WTC11 (cell line): ENCODE measurements at regions not wholly inside any gene's neighbourhood (a gene's known extent, or its start where the extent isn't known, plus 50 kb on each side); places are given as distances from the start of the nearest gene placed in this dataset.

Experiments used
- ATAC-seq: fragments of 200-7000 bp; cut with Tn5 transposase; 2 replicates; pipeline ENCODE4 v1.10.0; 2021; ENCODE audit warnings: mild to moderate bottlenecking, moderate library complexity
- CTCF ChIA-PET: fragments of 300-600 bp; sonication (Branson Sonifier 250); formaldehyde crosslinking; loops from one replicate; lab custom pipeline; 2021; ENCODE audit warnings: antibody characterized with exemption; lab: Charles Lee
- POLR2A ChIA-PET: fragments of 350-600 bp; sonication (Branson Sonifier 250); formaldehyde crosslinking; loops from one replicate; lab custom pipeline; 2021; ENCODE audit warnings: antibody characterized with exemption; lab: Charles Lee
- DNase-seq: peaks from one replicate; pipeline ENCODE4 v3.0.0; 2021; ENCODE audit warnings: low spot score
- H3K27ac Mint-ChIP-seq: 2 replicates; pipeline ENCODE4 v1.8.0; 2021; ENCODE audit warnings: mixed read lengths
- H3K27me3 Mint-ChIP-seq: 2 replicates; pipeline ENCODE4 v1.8.0; 2021; ENCODE audit warnings: low read depth, mild to moderate bottlenecking, moderate library complexity, mixed read lengths
- H3K36me3 Mint-ChIP-seq: 2 replicates; pipeline ENCODE4 v1.8.0; 2021; ENCODE audit warnings: mixed read lengths
- H3K4me1 Mint-ChIP-seq: 2 replicates; pipeline ENCODE4 v1.8.0; 2022; ENCODE audit warnings: mixed read lengths
- H3K4me3 Mint-ChIP-seq: 2 replicates; pipeline ENCODE4 v1.8.0; 2021; ENCODE audit warnings: mild to moderate bottlenecking, moderate library complexity, mixed read lengths
- H3K9me3 Mint-ChIP-seq: 2 replicates; pipeline ENCODE4 v1.8.0; 2021; ENCODE audit warnings: mixed read lengths
- AFF4 ChIP-seq: sonication (generic); formaldehyde crosslinking; IDR thresholded peaks from 2 replicates; pipeline ENCODE4 v1.8.1; 2023; ENCODE audit warnings: mild to moderate bottlenecking, missing genetic modification reagents, borderline replicate concordance
- ESRRA ChIP-seq: sonication (generic); formaldehyde crosslinking; IDR thresholded peaks from 2 replicates; pipeline ENCODE4 v1.8.1; 2022; ENCODE audit warnings: mild to moderate bottlenecking, missing genetic modification reagents, borderline replicate concordance
- FOXJ3 ChIP-seq: sonication (generic); formaldehyde crosslinking; IDR thresholded peaks from 2 replicates; pipeline ENCODE4 v1.9.0; 2021; ENCODE audit warnings: missing genetic modification reagents, mild to moderate bottlenecking, borderline replicate concordance
- FOXK1 ChIP-seq: sonication (generic); formaldehyde crosslinking; IDR thresholded peaks from 2 replicates; pipeline ENCODE4 v1.8.0; 2022; ENCODE audit warnings: mild to moderate bottlenecking, moderate library complexity, missing genetic modification reagents
- FOXP1 ChIP-seq: sonication (generic); formaldehyde crosslinking; IDR thresholded peaks from 2 replicates; pipeline ENCODE4 v1.8.0; 2022; ENCODE audit warnings: missing genetic modification reagents, mild to moderate bottlenecking, moderate library complexity, borderline replicate concordance
- GABPB1 ChIP-seq: sonication (generic); formaldehyde crosslinking; IDR thresholded peaks from 2 replicates; pipeline ENCODE4 v1.8.1; 2023; ENCODE audit warnings: mild to moderate bottlenecking, missing genetic modification reagents
- NFATC4 ChIP-seq: fragments of 250-450 bp; sonication (Bioruptor Pico); IDR thresholded peaks from 2 replicates; pipeline ENCODE4 v1.9.0; 2021; ENCODE audit warnings: mild to moderate bottlenecking
- NR2C2 ChIP-seq: sonication (generic); formaldehyde crosslinking; IDR thresholded peaks from 2 replicates; pipeline ENCODE4 v1.8.0; 2022; ENCODE audit warnings: mild to moderate bottlenecking, missing genetic modification reagents
- RORB ChIP-seq: fragments of 250-450 bp; sonication (Bioruptor Pico); IDR thresholded peaks from 2 replicates; pipeline ENCODE4 v1.9.0; 2021; ENCODE audit warnings: mild to moderate bottlenecking
- ZNF219 ChIP-seq: sonication (generic); formaldehyde crosslinking; IDR thresholded peaks from 2 replicates; pipeline ENCODE4 v1.8.0; 2023; ENCODE audit warnings: missing genetic modification reagents, mild to moderate bottlenecking, borderline replicate concordance
- ZNF281 ChIP-seq: sonication (generic); formaldehyde crosslinking; IDR thresholded peaks from 2 replicates; pipeline ENCODE4 v1.8.0; 2023; ENCODE audit warnings: mild to moderate bottlenecking, missing genetic modification reagents
- ZNF396 ChIP-seq: fragments of 250-450 bp; sonication (Bioruptor Pico); IDR thresholded peaks from 2 replicates; pipeline ENCODE4 v1.8.0; 2021; ENCODE audit warnings: mild to moderate bottlenecking, moderate library complexity, borderline replicate concordance
- ZNF671 ChIP-seq: fragments of 250-450 bp; sonication (Bioruptor Pico); IDR thresholded peaks from 2 replicates; pipeline ENCODE4 v1.8.0; 2021; ENCODE audit warnings: mild to moderate bottlenecking
- TF ChIP-seq, protein P1 (sequence below): sonication (generic); formaldehyde crosslinking; IDR thresholded peaks from 2 replicates; pipeline ENCODE4 v1.8.1; 2023; ENCODE audit warnings: mild to moderate bottlenecking, missing genetic modification reagents, moderate library complexity
- TF ChIP-seq, protein P2 (sequence below): sonication (generic); formaldehyde crosslinking; IDR thresholded peaks from 2 replicates; pipeline ENCODE4 v1.8.1; 2022; ENCODE audit warnings: low read depth, mild to moderate bottlenecking, moderate library complexity, missing genetic modification reagents, borderline replicate concordance
- TF ChIP-seq, protein P3 (sequence below): sonication (generic); formaldehyde crosslinking; IDR thresholded peaks from 2 replicates; pipeline ENCODE4 v1.8.0; 2022; ENCODE audit warnings: mild to moderate bottlenecking, missing genetic modification reagents

DNA sequence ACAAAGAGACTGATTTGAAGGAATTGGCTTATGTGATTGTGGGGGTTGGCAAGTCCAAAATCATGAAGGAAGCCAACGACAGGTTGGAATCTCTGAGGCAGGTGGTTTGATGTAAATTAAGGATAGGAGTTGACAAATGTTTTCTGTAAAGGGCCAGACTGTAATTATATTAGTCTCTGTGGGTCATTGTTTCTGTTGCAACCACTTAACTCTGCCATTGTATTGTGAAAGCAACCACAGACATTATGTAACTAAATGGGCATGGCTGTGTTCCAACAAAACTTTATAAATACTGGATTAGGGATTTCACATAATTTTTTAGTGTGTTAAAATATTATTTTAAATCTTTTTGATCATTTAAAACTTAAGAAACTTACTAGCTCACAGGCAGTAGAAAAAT is 199.2 kb upstream of the MYLIP start (continued):
- TF ChIP-seq NFATC4 (CRISPR knock-in tag) (no peak), RORB (CRISPR knock-in tag) (no peak), FOXP1 (CRISPR knock-in tag) (no peak), ZNF219 (no peak), ZNF671 (CRISPR knock-in tag) (no peak), ZNF396 (CRISPR knock-in tag) (no peak), NR2C2 (CRISPR knock-in tag) (no peak), AFF4 (CRISPR knock-in tag) (no peak)
- TF ChIP-seq, protein P1, sequence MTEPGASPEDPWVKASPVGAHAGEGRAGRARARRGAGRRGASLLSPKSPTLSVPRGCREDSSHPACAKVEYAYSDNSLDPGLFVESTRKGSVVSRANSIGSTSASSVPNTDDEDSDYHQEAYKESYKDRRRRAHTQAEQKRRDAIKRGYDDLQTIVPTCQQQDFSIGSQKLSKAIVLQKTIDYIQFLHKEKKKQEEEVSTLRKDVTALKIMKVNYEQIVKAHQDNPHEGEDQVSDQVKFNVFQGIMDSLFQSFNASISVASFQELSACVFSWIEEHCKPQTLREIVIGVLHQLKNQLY = no peak
- TF ChIP-seq, protein P2, sequence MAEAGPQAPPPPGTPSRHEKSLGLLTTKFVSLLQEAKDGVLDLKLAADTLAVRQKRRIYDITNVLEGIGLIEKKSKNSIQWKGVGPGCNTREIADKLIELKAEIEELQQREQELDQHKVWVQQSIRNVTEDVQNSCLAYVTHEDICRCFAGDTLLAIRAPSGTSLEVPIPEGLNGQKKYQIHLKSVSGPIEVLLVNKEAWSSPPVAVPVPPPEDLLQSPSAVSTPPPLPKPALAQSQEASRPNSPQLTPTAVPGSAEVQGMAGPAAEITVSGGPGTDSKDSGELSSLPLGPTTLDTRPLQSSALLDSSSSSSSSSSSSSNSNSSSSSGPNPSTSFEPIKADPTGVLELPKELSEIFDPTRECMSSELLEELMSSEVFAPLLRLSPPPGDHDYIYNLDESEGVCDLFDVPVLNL = no peak

DNA sequence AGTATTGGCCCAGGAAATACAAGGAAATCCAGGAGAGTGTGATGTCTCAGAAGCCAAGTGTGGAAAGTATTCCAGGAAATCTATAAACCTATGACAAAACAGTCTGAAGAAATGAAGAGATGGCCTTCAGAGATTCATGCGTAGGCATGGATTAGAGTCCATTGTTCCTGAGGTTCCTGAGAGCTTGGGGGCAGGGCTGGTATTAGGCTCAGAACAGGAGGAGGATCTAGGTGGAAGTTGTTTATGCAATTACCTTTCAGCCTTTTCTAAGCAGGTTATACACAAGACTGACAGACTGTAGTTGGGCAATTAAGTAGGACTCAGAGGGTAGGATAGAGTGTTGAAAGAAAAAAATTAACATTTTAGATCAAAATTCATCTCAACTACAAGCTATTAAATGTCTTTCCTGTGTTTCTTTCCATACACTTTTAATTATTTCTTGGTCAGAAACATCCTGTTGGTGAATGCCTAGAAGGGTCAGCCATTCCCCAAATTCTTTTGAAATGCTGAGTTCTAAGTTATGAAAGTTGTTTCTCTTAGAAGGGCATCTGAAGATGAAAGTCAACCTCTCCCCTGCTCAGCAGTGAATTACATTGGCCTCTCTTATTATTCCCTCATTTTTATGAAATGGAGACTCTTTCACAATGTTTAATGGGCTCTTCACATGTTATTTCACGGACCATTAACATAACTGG is 201.2 kb upstream of the MYLIP start:
- no peak overlapping the region for H3K27ac Mint-ChIP-seq
- ChIA-PET CTCF (no interaction called here), POLR2A (no interaction called here)
- DNase-seq (no peak), ATAC-seq (no peak)
- H3K27me3 Mint-ChIP-seq = no peaks in the 10 kb centered on the region; the same call in none of the 2 replicates
- H3K36me3 Mint-ChIP-seq = peaks cover 48% of the 10 kb centered on the region
- TF ChIP-seq ESRRA (CRISPR knock-in tag) = no peak
- TF ChIP-seq GABPB1 (CRISPR knock-in tag) = no peak
- no peak for TF ChIP-seq ZNF281 (CRISPR knock-in tag)
- no peak for TF ChIP-seq FOXK1 (CRISPR knock-in tag)
- H3K4me1 Mint-ChIP-seq = peaks cover 2% of the 10 kb centered on the region
- H3K9me3 Mint-ChIP-seq = peaks cover 71% of the 10 kb centered on the region
- H3K4me3 Mint-ChIP-seq = no peak overlapping the region

- Mint-ChIP-seq H3K27ac (no peak overlapping the region), H3K9me3 (peaks cover 59% of the 10 kb centered on the region), H3K4me1 (peaks cover 2% of the 10 kb centered on the region), H3K27me3 (no peaks in the 10 kb centered on the region; the same call in none of the 2 replicates), H3K36me3 (peaks cover 34% of the 10 kb centered on the region), H3K4me3 (no peak overlapping the region)
- CTCF ChIA-PET = no interaction called here
- TF ChIP-seq FOXJ3 = no peak
- TF ChIP-seq, protein P3, sequence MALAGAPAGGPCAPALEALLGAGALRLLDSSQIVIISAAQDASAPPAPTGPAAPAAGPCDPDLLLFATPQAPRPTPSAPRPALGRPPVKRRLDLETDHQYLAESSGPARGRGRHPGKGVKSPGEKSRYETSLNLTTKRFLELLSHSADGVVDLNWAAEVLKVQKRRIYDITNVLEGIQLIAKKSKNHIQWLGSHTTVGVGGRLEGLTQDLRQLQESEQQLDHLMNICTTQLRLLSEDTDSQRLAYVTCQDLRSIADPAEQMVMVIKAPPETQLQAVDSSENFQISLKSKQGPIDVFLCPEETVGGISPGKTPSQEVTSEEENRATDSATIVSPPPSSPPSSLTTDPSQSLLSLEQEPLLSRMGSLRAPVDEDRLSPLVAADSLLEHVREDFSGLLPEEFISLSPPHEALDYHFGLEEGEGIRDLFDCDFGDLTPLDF (CRISPR knock-in tag) = no peak
- ATAC-seq (no peak), DNase-seq (no peak)
- POLR2A ChIA-PET = no interaction called here
These were observed 202.6 kb upstream of the MYLIP start for GRCh38 chr6:15926256-15926655.
